ENCODE measurements at regions not wholly inside any gene's neighbourhood (a gene's known extent, or its start where the extent isn't known, plus 50 kb on each side); places are given as distances from the start of the nearest gene placed in this dataset.
"Not testable (repeated sequence)": the region's sequence is repeated elsewhere in the genome, so short reads cannot be mapped to it uniquely, and the experiment has no call there.

- CTCF ChIA-PET; H2BK5ac ChIP-seq (ENCODE audit: low read depth, low read length, poor library complexity, severe bottlenecking); H3K23ac ChIP-seq (ENCODE audit: low read depth, low read length); H2BK120ac ChIP-seq (ENCODE audit: low read depth, low read length); H3K9me3 ChIP-seq (ENCODE audit: control insufficient read depth, insufficient read depth, low read length); DNase-seq; H4K20me1 ChIP-seq (ENCODE audit: insufficient read depth, low read length); H3K36me3 ChIP-seq (ENCODE audit: control insufficient read depth, insufficient read depth, low read length); ATAC-seq (ENCODE audit: low read depth); intact Hi-C loops (cut with micrococcal nuclease); BruUV-seq (replicated peaks); H3K9ac ChIP-seq (ENCODE audit: low read depth, low read length); H2BK20ac ChIP-seq (ENCODE audit: low read depth, low read length); H4K5ac ChIP-seq (ENCODE audit: low read depth, low read length); H4K8ac ChIP-seq (ENCODE audit: low read depth in 2 of 2, low read length in 2 of 2); H3K56ac ChIP-seq (ENCODE audit: extremely low read depth, insufficient read depth, low read length); H3K79me1 ChIP-seq (ENCODE audit: low read depth in 1 of 2, low read length in 2 of 2); H3K27me3 ChIP-seq (ENCODE audit: control insufficient read depth, insufficient read depth, low read length); H3K27ac ChIP-seq (ENCODE audit: insufficient read depth, low read length); H4K91ac ChIP-seq (ENCODE audit: insufficient read depth, low read depth, low read length); H3K4me1 ChIP-seq (ENCODE audit: control insufficient read depth, insufficient read depth, low read length); H3K4me3 ChIP-seq (ENCODE audit: insufficient read depth, low read depth, low read length); H2BK15ac ChIP-seq (ENCODE audit: low read depth, low read length); H2AFZ ChIP-seq (replicated peaks; ENCODE audit: low read length, poor library complexity); H3K4me2 ChIP-seq (ENCODE audit: low read depth, low read length); in situ Hi-C loops (cut with MboI; ENCODE audit: low sequenced_read_pairs); H3K14ac ChIP-seq (replicated peaks; ENCODE audit: low read depth, low read length); H2AK5ac ChIP-seq (ENCODE audit: low read depth, low read length); H3K9me1 ChIP-seq (ENCODE audit: insufficient read depth, low read length); H3K4ac ChIP-seq (ENCODE audit: low read depth, low read length); H3K18ac ChIP-seq (ENCODE audit: low read depth, low read length); dilution Hi-C loops (cut with HindIII; ENCODE audit: low sequenced_read_pairs, unreplicated experiment); H2AK9ac ChIP-seq (replicated peaks; ENCODE audit: low read depth, low read length, poor library complexity); POLR2A ChIA-PET (ENCODE audit: unreplicated experiment): not testable (repeated sequence)
- no CpG with 5 or more reads among the region's 1 CpG for WGBS, 2 experiments (ENCODE audit: extremely low coverage in 2 of 2, insufficient read length in 1 of 2)
Observed at GRCh38 chr1:120513099-120513498, 98.3 kb downstream of the NBPF8 start.

- WGBS, 2 experiments (ENCODE audit: extremely low coverage in 2 of 2, insufficient read length in 1 of 2), result no CpG with 5 or more reads among the region's 4 CpGs
Observed at GRCh38 chr1:120513531-120513930, 98.7 kb downstream of the NBPF8 start.

More at GRCh38 chr1:120513531-120513930, 98.7 kb downstream of the NBPF8 start:
- H3K4me1 ChIP-seq (ENCODE audit: control insufficient read depth, insufficient read depth, low read length); POLR2A ChIA-PET (ENCODE audit: unreplicated experiment); H3K9me3 ChIP-seq (ENCODE audit: control insufficient read depth, insufficient read depth, low read length); H3K27ac ChIP-seq (ENCODE audit: insufficient read depth, low read length); in situ Hi-C loops (cut with MboI; ENCODE audit: low sequenced_read_pairs); dilution Hi-C loops (cut with HindIII; ENCODE audit: low sequenced_read_pairs, unreplicated experiment); H3K79me1 ChIP-seq (ENCODE audit: low read depth in 1 of 2, low read length in 2 of 2); H4K91ac ChIP-seq (ENCODE audit: insufficient read depth, low read depth, low read length); H3K9me1 ChIP-seq (ENCODE audit: insufficient read depth, low read length); DNase-seq; H3K4ac ChIP-seq (ENCODE audit: low read depth, low read length); H2AFZ ChIP-seq (replicated peaks; ENCODE audit: low read length, poor library complexity); H2AK5ac ChIP-seq (ENCODE audit: low read depth, low read length); H3K56ac ChIP-seq (ENCODE audit: extremely low read depth, insufficient read depth, low read length); H4K5ac ChIP-seq (ENCODE audit: low read depth, low read length); H2BK20ac ChIP-seq (ENCODE audit: low read depth, low read length); H3K27me3 ChIP-seq (ENCODE audit: control insufficient read depth, insufficient read depth, low read length); H2BK5ac ChIP-seq (ENCODE audit: low read depth, low read length, poor library complexity, severe bottlenecking); H4K8ac ChIP-seq (ENCODE audit: low read depth in 2 of 2, low read length in 2 of 2); H3K18ac ChIP-seq (ENCODE audit: low read depth, low read length); H4K20me1 ChIP-seq (ENCODE audit: insufficient read depth, low read length); H2BK120ac ChIP-seq (ENCODE audit: low read depth, low read length); ATAC-seq (ENCODE audit: low read depth); H3K4me2 ChIP-seq (ENCODE audit: low read depth, low read length); CTCF ChIA-PET; H3K9ac ChIP-seq (ENCODE audit: low read depth, low read length); H3K4me3 ChIP-seq (ENCODE audit: insufficient read depth, low read depth, low read length); BruUV-seq (replicated peaks); intact Hi-C loops (cut with micrococcal nuclease); H2BK15ac ChIP-seq (ENCODE audit: low read depth, low read length); H3K14ac ChIP-seq (replicated peaks; ENCODE audit: low read depth, low read length); H3K36me3 ChIP-seq (ENCODE audit: control insufficient read depth, insufficient read depth, low read length); H3K23ac ChIP-seq (ENCODE audit: low read depth, low read length); H2AK9ac ChIP-seq (replicated peaks; ENCODE audit: low read depth, low read length, poor library complexity): not testable (repeated sequence)

Data from IMR-90 (cell line).